ENCODE measurements at regions not wholly inside any gene's neighbourhood (a gene's known extent, or its start where the extent isn't known, plus 50 kb on each side); places are given as distances from the start of the nearest gene placed in this dataset.

GRCh38 chr7:68006619-68007018, 1010.0 kb downstream of the TYW1 start:
- no peak for DNase-seq (ENCODE audit: low read depth)
- H3K4me3 ChIP-seq (ENCODE audit: low read depth, low read length), result no peak overlapping the region
- no peak for TF ChIP-seq CTCF (conservative IDR thresholded peaks at IDR 0.05; ENCODE audit: low read depth, low read length)

GRCh38 chr7:68009716-68010115, 1013.1 kb downstream of the TYW1 start:
- no peak overlapping the region for H3K4me3 ChIP-seq (ENCODE audit: low read depth, low read length)
- DNase-seq (ENCODE audit: low read depth), result no peak
- no peak for TF ChIP-seq CTCF (conservative IDR thresholded peaks at IDR 0.05; ENCODE audit: low read depth, low read length)

DNA sequence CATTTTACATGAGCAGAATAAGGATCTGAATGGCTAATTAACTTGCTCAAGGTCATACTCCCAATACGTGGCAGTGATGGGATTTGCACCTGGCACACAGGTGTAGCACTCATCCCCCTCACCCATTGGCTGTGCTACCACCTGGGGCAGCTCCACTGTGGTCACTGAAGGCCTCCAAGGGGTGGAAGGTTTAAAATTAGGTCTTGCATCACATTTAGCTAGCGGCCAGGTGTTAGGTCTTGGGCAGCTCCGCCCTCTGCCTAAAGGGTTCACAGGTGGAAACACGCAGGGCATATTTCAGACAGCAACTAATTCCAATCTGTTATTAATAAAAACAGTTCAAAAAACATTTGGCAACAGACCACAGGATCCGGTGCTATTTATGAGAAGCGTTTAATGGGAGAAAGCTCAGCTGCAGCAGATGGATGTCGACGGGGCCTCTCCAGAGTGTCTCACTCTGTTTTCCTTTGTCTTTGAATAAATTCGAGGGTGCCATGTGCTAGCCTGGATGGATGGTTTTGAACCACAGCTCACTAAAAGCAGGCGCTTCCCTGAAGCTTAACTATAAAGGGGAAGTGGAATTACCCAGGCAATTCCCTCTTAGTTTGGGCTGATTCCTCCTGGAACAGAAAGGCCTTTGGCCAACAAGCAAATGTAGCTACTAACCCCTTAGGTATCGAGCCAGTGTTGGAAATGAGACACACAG, 1017.6 kb downstream of the TYW1 start:
- H3K4me3 ChIP-seq (ENCODE audit: low read depth, low read length), result no peak overlapping the region
- no peak for TF ChIP-seq CTCF (conservative IDR thresholded peaks at IDR 0.05; ENCODE audit: low read depth, low read length)
- no peak for DNase-seq (ENCODE audit: low read depth)

DNA sequence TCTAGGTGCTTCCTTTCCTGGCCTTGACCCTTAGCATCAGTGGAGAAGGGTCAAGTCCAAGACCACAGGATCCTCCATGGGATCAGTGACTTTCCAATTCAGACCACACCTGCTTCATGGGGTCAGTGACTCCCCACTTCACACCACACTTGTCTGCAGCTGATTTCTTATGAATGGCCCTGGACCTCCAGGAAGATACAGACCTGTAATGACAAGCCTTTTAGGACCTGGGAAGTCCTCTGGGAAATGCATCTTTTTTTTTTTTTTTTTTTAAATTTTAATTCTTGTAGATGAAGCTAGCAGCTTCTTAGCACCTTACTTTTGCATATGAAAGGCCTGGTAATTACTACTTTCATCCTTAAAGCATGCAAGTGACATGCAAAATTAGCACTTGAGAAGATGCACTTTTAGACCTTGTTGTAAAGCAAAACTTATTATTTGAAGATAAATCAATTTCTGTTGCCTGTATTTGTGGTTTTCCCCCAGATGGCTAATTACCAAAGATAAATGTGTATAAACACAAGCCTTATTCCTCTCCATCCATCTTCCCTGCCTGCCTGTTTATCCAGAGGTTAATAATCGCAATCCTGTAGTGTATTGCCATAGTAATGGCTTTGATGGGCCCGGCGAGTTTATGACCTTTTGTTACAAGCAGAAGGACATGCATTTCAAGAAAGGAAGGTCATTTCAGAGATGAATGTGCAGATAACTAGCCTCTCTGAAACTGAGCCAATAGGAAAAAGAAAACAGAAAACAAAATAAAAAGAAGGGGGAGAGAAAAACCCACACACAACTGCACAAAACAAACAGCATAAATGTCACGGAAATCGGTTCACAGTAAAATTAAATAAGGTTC, 1018.7 kb downstream of the TYW1 start:
- TF ChIP-seq CTCF (conservative IDR thresholded peaks at IDR 0.05; ENCODE audit: low read depth, low read length), result no peak
- DNase-seq (ENCODE audit: low read depth), result no peak
- no peak overlapping the region for H3K4me3 ChIP-seq (ENCODE audit: low read depth, low read length)

GRCh38 chr7:68015978-68016532, 1019.4 kb downstream of the TYW1 start:
- TF ChIP-seq CTCF (conservative IDR thresholded peaks at IDR 0.05; ENCODE audit: low read depth, low read length), result no peak
- H3K4me3 ChIP-seq (ENCODE audit: low read depth, low read length), result no peak overlapping the region
- no peak for DNase-seq (ENCODE audit: low read depth)

- H3K4me3 ChIP-seq (ENCODE audit: low read depth, low read length), result no peak overlapping the region
- no peak for DNase-seq (ENCODE audit: low read depth)
- TF ChIP-seq CTCF (conservative IDR thresholded peaks at IDR 0.05; ENCODE audit: low read depth, low read length), result no peak
These were observed 1023.5 kb downstream of the TYW1 start for GRCh38 chr7:68020102-68020501.

All from epithelial cell of proximal tubule (primary cell).